GM19240 (cell line): ENCODE measurements at regions not wholly inside any gene's neighbourhood (a gene's known extent, or its start where the extent isn't known, plus 50 kb on each side); places are given as distances from the start of the nearest gene placed in this dataset.
"Not testable (repeated sequence)": the region's sequence is repeated elsewhere in the genome, so short reads cannot be mapped to it uniquely, and the experiment has no call there.

Experiments
- DNase-seq: peaks from one replicate; pipeline ENCODE4 v3.0.0; 2011; ENCODE audit warnings: low spot score; ENCODE audit not compliant: insufficient read length

DNA sequence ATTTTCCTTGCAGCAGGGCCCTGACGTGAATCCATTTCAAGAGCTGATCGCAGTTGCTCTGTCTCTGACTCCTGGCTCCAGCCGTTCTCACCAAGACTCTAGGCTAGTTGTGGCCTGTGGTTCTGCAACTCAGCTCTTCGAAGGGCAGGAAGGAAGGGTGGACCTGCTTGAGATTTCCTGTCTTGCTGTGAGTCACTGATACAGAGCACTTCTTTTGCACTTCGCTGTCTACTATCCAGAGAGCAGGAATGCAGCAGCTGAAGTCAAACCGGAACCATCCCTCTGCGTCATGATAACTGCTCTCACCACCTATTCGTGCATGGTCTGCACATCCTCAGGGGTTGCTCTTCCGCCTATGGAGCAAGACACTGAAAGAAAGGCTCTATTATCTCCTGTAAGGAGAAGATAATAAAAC lies 59.7 kb downstream of the RAP2B start:
- peak; percentile 8 for DNase-seq

DNA sequence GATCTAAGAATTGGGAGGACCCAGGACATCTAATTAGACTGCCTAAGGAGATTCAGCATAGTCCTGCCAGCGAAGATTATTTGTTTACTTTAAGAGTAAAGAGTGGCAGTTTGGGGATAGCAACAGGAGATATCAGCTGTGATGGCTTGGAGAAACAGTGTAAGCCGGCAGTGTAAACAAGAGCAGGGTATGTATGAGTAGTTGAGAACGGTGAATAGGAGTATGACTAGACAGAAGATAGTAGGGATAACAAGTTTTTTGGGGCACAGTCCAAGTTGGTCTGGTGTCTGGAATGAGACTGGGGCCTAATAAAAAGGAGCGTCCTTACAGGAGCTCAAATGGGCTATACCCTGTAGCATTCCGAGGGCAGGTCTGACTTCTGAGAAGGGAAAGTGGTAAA lies 64.9 kb downstream of the RAP2B start:
- not testable (repeated sequence) for DNase-seq

DNA sequence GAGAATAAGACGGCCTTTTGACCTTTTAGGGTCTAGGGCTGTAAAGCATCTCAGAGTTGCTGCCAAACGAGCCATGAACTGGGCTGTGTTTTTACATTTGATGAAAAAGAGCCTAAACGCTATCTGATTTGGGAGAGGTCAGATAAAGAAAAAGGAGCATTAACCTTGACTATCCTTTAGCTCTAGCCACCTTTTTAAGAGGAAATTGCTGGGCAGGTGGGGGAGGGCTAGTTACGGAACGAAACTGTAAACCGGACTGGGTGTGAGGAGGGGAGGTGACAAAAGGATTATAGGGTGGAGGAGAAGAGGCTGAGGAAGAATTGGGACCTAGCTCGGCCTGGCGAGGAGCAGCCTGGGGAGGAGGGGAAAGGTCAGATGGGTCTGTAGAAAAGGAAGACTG lies 68.4 kb downstream of the RAP2B start:
- DNase-seq, result not testable (repeated sequence)

- not testable (repeated sequence) for DNase-seq
Measured at GRCh38 chr3:153231245-153231644, 69.2 kb downstream of the RAP2B start.

- not testable (repeated sequence) for DNase-seq
Measured at GRCh38 chr3:153232050-153232752, 70.2 kb downstream of the RAP2B start.

- no peak for DNase-seq
Measured at GRCh38 chr3:153232851-153233271, 70.8 kb downstream of the RAP2B start.

GRCh38 chr3:153233986-153234385 lies 72.0 kb downstream of the RAP2B start:
- no peak for DNase-seq

GRCh38 chr3:153242896-153243295 lies 80.9 kb downstream of the RAP2B start:
- no peak for DNase-seq

GRCh38 chr3:153244961-153245360 lies 82.9 kb downstream of the RAP2B start:
- DNase-seq, result no peak

DNA sequence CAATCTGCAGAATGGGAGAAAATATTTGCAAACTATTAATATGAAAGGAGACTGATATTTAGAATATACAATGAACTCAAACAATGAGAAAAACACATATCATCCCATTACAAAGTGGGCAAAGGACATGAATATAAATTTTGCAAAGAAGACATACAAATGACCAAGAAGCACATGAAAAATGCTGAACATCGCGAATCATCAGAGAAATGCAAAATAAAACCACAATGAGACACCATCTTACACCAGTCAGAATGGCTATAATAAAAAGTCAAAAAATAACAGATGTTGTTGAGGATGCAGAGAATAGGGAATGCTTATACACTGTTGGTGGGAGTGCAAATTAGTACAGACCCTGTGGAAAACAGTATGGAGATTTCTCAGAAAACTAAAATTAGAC lies 83.6 kb downstream of the RAP2B start:
- no peak for DNase-seq

DNA sequence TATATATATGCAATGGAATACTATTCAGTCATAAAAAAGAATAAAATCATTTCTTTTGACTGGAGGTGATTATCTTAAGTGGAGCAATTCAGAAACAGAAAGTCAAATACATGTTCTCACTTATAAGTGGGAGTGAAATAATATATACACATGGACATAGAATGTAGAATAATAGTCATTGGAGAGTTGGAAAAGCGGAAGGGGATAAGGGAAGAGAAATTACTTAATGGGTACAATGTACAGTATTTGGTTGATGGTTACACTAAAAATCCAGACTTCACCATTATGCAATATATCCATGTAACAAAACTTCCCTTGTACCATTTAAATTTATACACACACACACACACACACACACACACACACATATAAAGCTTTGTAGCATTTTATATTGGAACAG lies 84.3 kb downstream of the RAP2B start:
- no peak for DNase-seq

DNA sequence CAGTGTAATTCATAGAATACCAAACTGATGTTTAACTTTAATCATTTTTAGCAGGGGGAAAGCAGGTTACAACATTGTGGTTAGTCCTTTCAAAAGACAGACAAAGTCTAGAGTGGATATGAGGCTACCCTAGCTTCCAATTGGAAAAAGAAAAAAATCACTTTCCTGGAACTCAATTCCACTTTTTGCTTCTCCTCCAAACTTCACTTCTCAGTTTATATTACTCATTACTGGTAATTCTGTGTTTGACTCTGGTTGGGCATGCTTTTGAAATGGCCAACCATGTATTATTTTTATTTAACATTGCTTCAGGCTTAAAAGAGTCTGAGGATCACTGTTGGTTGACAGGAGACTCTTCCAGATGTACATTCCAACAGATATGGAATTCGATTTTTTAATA lies 84.8 kb downstream of the RAP2B start:
- DNase-seq, result no peak

- no peak for DNase-seq
Measured at GRCh38 chr3:153247331-153248330, 85.6 kb downstream of the RAP2B start.

DNA sequence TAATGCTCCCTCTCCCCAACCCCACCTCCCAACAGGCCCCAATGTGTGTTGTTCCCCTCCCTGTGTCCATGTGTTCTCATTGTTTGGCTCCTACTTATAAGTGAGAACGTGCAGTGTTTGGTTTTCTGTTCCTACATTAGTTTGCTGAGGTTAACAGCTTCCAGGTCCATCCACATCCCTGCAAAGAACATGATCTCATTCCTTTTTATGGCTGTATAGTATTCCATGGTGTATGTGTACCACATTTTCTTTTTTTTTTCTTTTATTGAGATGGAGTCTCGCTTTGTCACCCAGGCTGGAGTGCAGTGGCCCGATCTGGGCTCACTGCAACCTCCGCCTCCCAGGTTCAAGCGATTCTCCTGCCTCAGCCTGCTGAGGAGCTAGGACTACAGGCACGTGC lies 86.8 kb downstream of the RAP2B start:
- DNase-seq, result not testable (repeated sequence)

GRCh38 chr3:153249906-153250305 lies 87.9 kb downstream of the RAP2B start:
- DNase-seq, result no peak

DNA sequence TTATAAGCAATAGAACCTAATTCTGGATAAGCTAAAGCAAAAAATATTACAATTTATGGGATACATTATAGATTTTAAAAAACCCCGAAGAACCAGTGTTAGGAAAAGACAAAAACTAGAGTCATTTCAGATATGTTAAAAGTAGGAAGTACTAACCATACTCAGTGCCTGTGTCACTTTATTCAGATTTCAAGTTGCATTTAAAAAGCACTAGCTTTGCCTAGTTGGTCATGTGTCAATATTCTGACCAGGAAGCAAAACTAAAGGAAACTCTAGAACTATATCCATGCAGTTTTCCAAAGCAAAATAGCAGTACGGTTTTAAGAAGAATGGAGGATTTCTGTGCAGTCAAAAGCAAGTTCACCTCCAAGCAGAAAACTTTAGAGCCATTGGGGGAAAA lies 88.4 kb downstream of the RAP2B start:
- no peak for DNase-seq

DNA sequence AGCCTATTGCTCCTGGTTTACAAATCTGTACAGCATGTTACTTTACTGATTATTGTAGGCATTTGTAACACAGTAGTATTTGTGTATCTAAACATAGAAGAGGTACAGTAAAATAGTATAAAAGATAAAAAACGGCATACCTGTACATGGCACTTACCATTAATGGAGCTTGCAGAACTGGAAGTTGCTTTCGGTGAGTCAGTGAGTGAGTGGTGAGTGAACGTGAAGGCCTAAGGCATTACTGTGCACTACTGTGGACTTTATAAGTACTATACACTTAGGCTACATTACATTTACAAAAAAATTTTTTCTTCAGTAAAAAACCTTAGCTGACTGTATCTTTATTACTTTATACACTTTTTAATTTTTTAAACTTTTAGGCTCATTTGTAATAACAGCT lies 90.9 kb downstream of the RAP2B start:
- no peak for DNase-seq

GRCh38 chr3:153254361-153254760 lies 92.3 kb downstream of the RAP2B start:
- no peak for DNase-seq

GRCh38 chr3:153257673-153258351 lies 95.8 kb downstream of the RAP2B start:
- DNase-seq, result no peak

GRCh38 chr3:153259956-153260355 lies 97.9 kb downstream of the RAP2B start:
- DNase-seq, result no peak

GRCh38 chr3:153260681-153261080 lies 98.7 kb downstream of the RAP2B start:
- DNase-seq, result no peak

GRCh38 chr3:153266619-153267018 lies 104.6 kb downstream of the RAP2B start:
- no peak for DNase-seq
